ENCODE measurements at regions not wholly inside any gene's neighbourhood (a gene's known extent, or its start where the extent isn't known, plus 50 kb on each side); places are given as distances from the start of the nearest gene placed in this dataset.

DNA sequence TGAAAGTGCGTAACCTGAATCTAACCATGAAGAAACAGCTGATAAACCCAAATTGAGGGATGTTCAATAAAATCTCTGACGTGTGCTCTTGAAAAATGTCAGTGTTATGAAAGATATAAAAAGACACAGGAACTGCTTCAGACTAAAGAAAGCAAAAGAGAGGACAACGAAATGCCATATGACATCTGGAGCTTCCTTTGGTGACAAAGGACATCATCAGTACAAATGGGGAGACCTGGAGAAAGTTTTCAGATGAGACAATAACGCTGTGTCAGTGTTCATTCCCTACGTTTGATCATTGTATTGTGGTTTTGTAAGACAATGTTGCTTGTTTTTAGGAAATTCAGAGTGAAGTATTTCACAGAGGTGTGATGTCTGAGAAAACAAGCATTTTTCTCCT lies 125.9 kb upstream of the MAP1LC3B2 start:
- TF ChIP-seq, protein P1, sequence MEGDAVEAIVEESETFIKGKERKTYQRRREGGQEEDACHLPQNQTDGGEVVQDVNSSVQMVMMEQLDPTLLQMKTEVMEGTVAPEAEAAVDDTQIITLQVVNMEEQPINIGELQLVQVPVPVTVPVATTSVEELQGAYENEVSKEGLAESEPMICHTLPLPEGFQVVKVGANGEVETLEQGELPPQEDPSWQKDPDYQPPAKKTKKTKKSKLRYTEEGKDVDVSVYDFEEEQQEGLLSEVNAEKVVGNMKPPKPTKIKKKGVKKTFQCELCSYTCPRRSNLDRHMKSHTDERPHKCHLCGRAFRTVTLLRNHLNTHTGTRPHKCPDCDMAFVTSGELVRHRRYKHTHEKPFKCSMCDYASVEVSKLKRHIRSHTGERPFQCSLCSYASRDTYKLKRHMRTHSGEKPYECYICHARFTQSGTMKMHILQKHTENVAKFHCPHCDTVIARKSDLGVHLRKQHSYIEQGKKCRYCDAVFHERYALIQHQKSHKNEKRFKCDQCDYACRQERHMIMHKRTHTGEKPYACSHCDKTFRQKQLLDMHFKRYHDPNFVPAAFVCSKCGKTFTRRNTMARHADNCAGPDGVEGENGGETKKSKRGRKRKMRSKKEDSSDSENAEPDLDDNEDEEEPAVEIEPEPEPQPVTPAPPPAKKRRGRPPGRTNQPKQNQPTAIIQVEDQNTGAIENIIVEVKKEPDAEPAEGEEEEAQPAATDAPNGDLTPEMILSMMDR (optimal IDR thresholded peaks at IDR 0.05 in 1 of 3, IDR thresholded peaks at IDR 0.05 in 1 of 3, conservative IDR thresholded peaks at IDR 0.05 in 1 of 3; ENCODE audit: extremely low read depth in 1 of 3, insufficient read depth in 2 of 3, low read length in 3 of 3): no peak
- TF ChIP-seq EZH2 (IDR thresholded peaks at IDR 0.05; ENCODE audit: low read length): no peak
